BJ (cell line): ENCODE measurements at regions not wholly inside any gene's neighbourhood (a gene's known extent, or its start where the extent isn't known, plus 50 kb on each side); places are given as distances from the start of the nearest gene placed in this dataset.

Source experiments
- CTCF ChIA-PET: fragments of 350-600 bp; formaldehyde crosslinking; extraction: SDS; loops from one replicate; lab custom pipeline; 2021; ENCODE audit warnings: antibody characterized with exemption, inconsistent platforms; lab: Yijun Ruan, JAX
- POLR2A ChIA-PET: fragments of 300-600 bp; sonication (Branson Sonifier 250); formaldehyde crosslinking; extraction: SDS; loops from one replicate; lab custom pipeline; 2021; ENCODE audit warnings: antibody characterized with exemption; lab: Charles Lee
- DNase-seq: peaks from one replicate; pipeline ENCODE4 v3.0.0-alpha.2; 2011; ENCODE audit warnings: low read depth
- H3K27me3 ChIP-seq: 2 replicates; pipeline ENCODE4 v1.6.0; 2011; ENCODE audit warnings: low read length; ENCODE audit not compliant: control insufficient read depth, insufficient read depth
- H3K36me3 ChIP-seq: 2 replicates; pipeline ENCODE4 v1.5.1; 2011; ENCODE audit warnings: low read length; ENCODE audit not compliant: control insufficient read depth, insufficient read depth
- H3K4me3 ChIP-seq: 2 replicates; pipeline ENCODE4 v1.5.1; 2011; ENCODE audit warnings: low read depth, mild to moderate bottlenecking, control low read depth, low read length
- CTCF ChIP-seq: IDR thresholded peaks from 2 replicates; pipeline ENCODE4 v1.5.1; 2011; ENCODE audit warnings: low read depth, mild to moderate bottlenecking, control low read depth, inconsistent platforms, low read length, moderate library complexity; ENCODE audit not compliant: insufficient read depth

- Histone ChIP-seq H3K27me3 (no peaks in the 10 kb centered on the region), H3K36me3 (no peaks in the 10 kb centered on the region), H3K4me3 (no peak overlapping the region)
- no peak for DNase-seq
- TF ChIP-seq CTCF = no peak
- ChIA-PET CTCF (no interaction called here), POLR2A (interaction anchor here (0.6 kb wide), 1 partner anchor 19 kb away, joined by 3 read pairs; no protein-coding TSS in a partner anchor)
Observed at GRCh38 chr5:118552731-118553360, 435.5 kb downstream of the DTWD2 start.

GRCh38 chr5:118552146-118552545, 436.2 kb downstream of the DTWD2 start:
- no peak for DNase-seq
- CTCF ChIA-PET = no interaction called here
- no peaks in the 10 kb centered on the region for H3K27me3 ChIP-seq
- TF ChIP-seq CTCF = no peak
- no peak overlapping the region for H3K4me3 ChIP-seq
- H3K36me3 ChIP-seq = no peaks in the 10 kb centered on the region
- POLR2A ChIA-PET = no interaction called here

GRCh38 chr5:118551716-118552115, 436.6 kb downstream of the DTWD2 start:
- TF ChIP-seq CTCF = no peak
- POLR2A ChIA-PET = no interaction called here
- no peak for DNase-seq
- no peaks in the 10 kb centered on the region for H3K27me3 ChIP-seq
- CTCF ChIA-PET = no interaction called here
- H3K4me3 ChIP-seq = no peak overlapping the region
- no peaks in the 10 kb centered on the region for H3K36me3 ChIP-seq

- CTCF ChIA-PET = no interaction called here
- no peak for DNase-seq
- no peaks in the 10 kb centered on the region for H3K27me3 ChIP-seq
- POLR2A ChIA-PET = no interaction called here
- H3K36me3 ChIP-seq = no peaks in the 10 kb centered on the region
- no peak for TF ChIP-seq CTCF
- H3K4me3 ChIP-seq = no peak overlapping the region
Observed at GRCh38 chr5:118551031-118551430, 437.3 kb downstream of the DTWD2 start.

- TF ChIP-seq CTCF = no peak
- DNase-seq = peak; percentile 59
- no peaks in the 10 kb centered on the region for H3K27me3 ChIP-seq
- ChIA-PET CTCF (interaction anchor here (0.8 kb wide), 1 partner anchor 11 kb away, joined by 3 read pairs; no protein-coding TSS in a partner anchor), POLR2A (interaction anchor here (0.6 kb wide), 1 partner anchor 18 kb away, joined by 4 read pairs; no protein-coding TSS in a partner anchor)
- no peak overlapping the region for H3K4me3 ChIP-seq
- no peaks in the 10 kb centered on the region for H3K36me3 ChIP-seq
Observed at GRCh38 chr5:118548761-118549720, 439.3 kb downstream of the DTWD2 start.
